OCI-LY1 (cell line): ENCODE measurements at regions not wholly inside any gene's neighbourhood (a gene's known extent, or its start where the extent isn't known, plus 50 kb on each side); places are given as distances from the start of the nearest gene placed in this dataset.

Source experiments
- H2AFZ ChIP-seq: fragments of 200-600 bp; sonication (generic), shearing (Covaris generic); 2 replicates; pipeline ENCODE4 v1.6.0; 2014; ENCODE audit warnings: antibody characterized with exemption, mild to moderate bottlenecking, low read length
- H3F3A ChIP-seq: fragments of 200-600 bp; sonication (generic), shearing (Covaris generic); 2 replicates; pipeline ENCODE4 v1.6.0; 2014; ENCODE audit warnings: mild to moderate bottlenecking, antibody characterized with exemption, low read length, moderate library complexity; ENCODE audit not compliant: insufficient read depth
- H3K27ac ChIP-seq: fragments of 200-600 bp; sonication (generic); 2 replicates; pipeline ENCODE4 v1.5.1; 2014; ENCODE audit warnings: low read length, mixed run types, mild to moderate bottlenecking, low read depth; ENCODE audit not compliant: poor library complexity, severe bottlenecking
- H3K27me3 ChIP-seq: fragments of 200-600 bp; sonication (generic); 2 replicates; pipeline ENCODE4 v1.6.0; 2014; ENCODE audit warnings: antibody characterized with exemption, mild to moderate bottlenecking, low read length, moderate library complexity; ENCODE audit not compliant: insufficient read depth
- H3K36me3 ChIP-seq: fragments of 200-600 bp; sonication (generic); 2 replicates; pipeline ENCODE4 v1.6.1; 2014; ENCODE audit warnings: mild to moderate bottlenecking, antibody characterized with exemption, low read length, moderate library complexity, mixed read lengths; ENCODE audit not compliant: insufficient read depth
- H3K4me1 ChIP-seq: fragments of 200-600 bp; sonication (generic); 2 replicates; pipeline ENCODE4 v1.5.1; 2014; ENCODE audit warnings: mild to moderate bottlenecking, low read length, moderate library complexity; ENCODE audit not compliant: insufficient read depth, severe bottlenecking
- H3K4me2 ChIP-seq: fragments of 200-600 bp; sonication (generic), shearing (Covaris generic); 2 replicates; pipeline ENCODE4 v1.6.1; 2014; ENCODE audit warnings: low read length
- H3K4me3 ChIP-seq: fragments of 200-600 bp; sonication (generic); 2 replicates; pipeline ENCODE4 v1.5.1; 2014; ENCODE audit warnings: low read length, low read depth, mild to moderate bottlenecking, mixed read lengths; ENCODE audit not compliant: poor library complexity, severe bottlenecking
- H3K79me2 ChIP-seq: fragments of 200-600 bp; shearing (Covaris generic); 2 replicates; pipeline ENCODE4 v1.6.1; 2016; ENCODE audit warnings: mixed run types, low read length, mixed read lengths; ENCODE audit not compliant: insufficient read depth
- H3K9ac ChIP-seq: fragments of 200-600 bp; sonication (generic), shearing (Covaris generic); 2 replicates; pipeline ENCODE4 v1.6.1; 2014; ENCODE audit warnings: mild to moderate bottlenecking, low read length, mixed read lengths
- H3K9me2 ChIP-seq: fragments of 200-600 bp; sonication (generic), shearing (Covaris generic); 2 replicates; pipeline ENCODE4 v1.6.1; 2014; ENCODE audit warnings: low read depth, mild to moderate bottlenecking, low read length, mixed read lengths
- H3K9me3 ChIP-seq: fragments of 200-600 bp; shearing (Covaris generic); 2 replicates; pipeline ENCODE4 v1.6.1; 2014; ENCODE audit warnings: low read length, mixed read lengths
- H4K20me1 ChIP-seq: fragments of 200-600 bp; sonication (generic), shearing (Covaris generic); 2 replicates; pipeline ENCODE4 v1.6.0; 2016; ENCODE audit warnings: mild to moderate bottlenecking, low read length; ENCODE audit not compliant: insufficient read depth
- CTCF ChIP-seq: fragments of 200-600 bp; sonication (generic), shearing (Covaris generic); IDR thresholded peaks from 2 replicates; pipeline ENCODE4 v1.5.1; 2017; ENCODE audit warnings: mild to moderate bottlenecking, antibody characterized with exemption, low read length, moderate library complexity, mixed read lengths
- EZH2 ChIP-seq: fragments of 200-600 bp; sonication (generic), shearing (Covaris generic); IDR thresholded peaks from 2 replicates; pipeline ENCODE4 v1.8.0; 2017; ENCODE audit warnings: borderline replicate concordance, mixed run types, mild to moderate bottlenecking, antibody characterized with exemption, low read length, moderate library complexity, mixed read lengths

- Histone ChIP-seq H3F3A (0 out of 2 replicates have a peak, but pooled peaks cover 4% of the 10 kb centered on the region), H4K20me1 (no peaks in the 10 kb centered on the region), H3K4me3 (no peak overlapping the region), H2AFZ (no peak overlapping the region), H3K9ac (no peak overlapping the region), H3K9me3 (no peaks in the 10 kb centered on the region), H3K27me3 (no peaks in the 10 kb centered on the region), H3K9me2 (no peaks in the 10 kb centered on the region), H3K27ac (peak overlapping the region; percentile 98), H3K4me1 (peaks cover 63% of the 10 kb centered on the region), H3K36me3 (no peaks in the 10 kb centered on the region), H3K4me2 (no peak overlapping the region), H3K79me2 (no peaks in the 10 kb centered on the region)
- TF ChIP-seq CTCF: no peak
- TF ChIP-seq EZH2: no peak
Observed at GRCh38 chr16:10332775-10333174, 53.1 kb upstream of the ATF7IP2 start.

- Histone ChIP-seq H3K36me3 (no peaks in the 10 kb centered on the region), H3K9ac (no peak overlapping the region), H3K4me1 (peaks cover 67% of the 10 kb centered on the region), H3K79me2 (no peaks in the 10 kb centered on the region), H3K9me2 (no peaks in the 10 kb centered on the region), H3K9me3 (no peaks in the 10 kb centered on the region), H3K4me3 (no peak overlapping the region), H3K4me2 (no peak overlapping the region), H2AFZ (no peak overlapping the region), H4K20me1 (no peaks in the 10 kb centered on the region), H3K27me3 (no peaks in the 10 kb centered on the region), H3K27ac (peak overlapping the region; percentile 47), H3F3A (0 out of 2 replicates have a peak, but pooled peaks cover 4% of the 10 kb centered on the region)
- TF ChIP-seq EZH2: no peak
- TF ChIP-seq CTCF: no peak
Observed at GRCh38 chr16:10333321-10334032, 52.4 kb upstream of the ATF7IP2 start.

- no peak overlapping the region for H3K4me2 ChIP-seq
- 0 out of 2 replicates have a peak, but pooled peaks cover 4% of the 10 kb centered on the region for H3F3A ChIP-seq
- no peaks in the 10 kb centered on the region for H3K79me2 ChIP-seq
- H3K4me1 ChIP-seq: peaks cover 52% of the 10 kb centered on the region
- H3K4me3 ChIP-seq: no peak overlapping the region
- H3K9ac ChIP-seq: no peak overlapping the region
- no peaks in the 10 kb centered on the region for H3K36me3 ChIP-seq
- peak overlapping the region; percentile 65 for H3K27ac ChIP-seq
- peaks cover 5% of the 10 kb centered on the region; the same call in 1 of the 2 replicates for H3K9me3 ChIP-seq
- no peak for TF ChIP-seq EZH2
- TF ChIP-seq CTCF: peak; percentile 17; the same call in 1 of the 2 replicates
- H3K9me2 ChIP-seq: no peaks in the 10 kb centered on the region
- no peaks in the 10 kb centered on the region for H4K20me1 ChIP-seq
- no peak overlapping the region for H2AFZ ChIP-seq
- H3K27me3 ChIP-seq: no peaks in the 10 kb centered on the region
Observed at GRCh38 chr16:10335681-10336080, 50.2 kb upstream of the ATF7IP2 start.
